ENCODE measurements at regions not wholly inside any gene's neighbourhood (a gene's known extent, or its start where the extent isn't known, plus 50 kb on each side); places are given as distances from the start of the nearest gene placed in this dataset.

GRCh38 chr20:39946053-39946810 is 742.8 kb downstream of the MAFB start:
- H3K36me3 ChIP-seq (replicated peaks in 1 of 2; ENCODE audit: control insufficient read depth in 1 of 2, insufficient read depth in 2 of 2, low read length in 2 of 2): no peaks in the 10 kb centered on the region
- no peak overlapping the region for H3K4me2 ChIP-seq (replicated peaks; ENCODE audit: extremely low read depth, low read length, poor library complexity, severe bottlenecking)
- no peaks in the 10 kb centered on the region for H3K36me3 Mint-ChIP-seq
- H4K20me1 ChIP-seq (ENCODE audit: insufficient read depth, low read length): no peaks in the 10 kb centered on the region
- intact Hi-C loops (cut with micrococcal nuclease): no loop called here
- H3K79me2 ChIP-seq (ENCODE audit: insufficient read depth, low read length): no peaks in the 10 kb centered on the region
- no peak overlapping the region for H2AFZ ChIP-seq (ENCODE audit: insufficient read depth, low read depth, low read length, poor library complexity, severe bottlenecking)
- no peak for DNase-seq
- H3K4me1 ChIP-seq (ENCODE audit: control insufficient read depth in 1 of 2, insufficient read depth in 2 of 2, low read length in 2 of 2): no peaks in the 10 kb centered on the region
- no peaks in the 10 kb centered on the region for H3K27me3 ChIP-seq (ENCODE audit: control insufficient read depth in 2 of 2, insufficient read depth in 2 of 2, low read length in 2 of 2)
- H3K27me3 Mint-ChIP-seq (ENCODE audit: low read depth in 3 of 3): no peaks in the 10 kb centered on the region
- no peak overlapping the region for H3K4me3 Mint-ChIP-seq
- no peak overlapping the region for H3K9ac ChIP-seq (ENCODE audit: insufficient read depth, low read length, poor library complexity, severe bottlenecking)
- peaks cover 0 to 3% (median 1%) of the 10 kb centered on the region in 7 donors for H3K9me3 Mint-ChIP-seq
- no peak overlapping the region for H3K27ac Mint-ChIP-seq
- no peak for TF ChIP-seq CTCF (IDR thresholded peaks at IDR 0.05)
- H3K9me3 ChIP-seq (replicated peaks in 1 of 2; ENCODE audit: control insufficient read depth in 1 of 2, insufficient read depth in 1 of 2, low read length in 2 of 2): no peaks in the 10 kb centered on the region
- H3K4me3 ChIP-seq (replicated peaks in 1 of 3; ENCODE audit: low read depth in 2 of 3, low read length in 3 of 3): no peak overlapping the region
- WGBS (ENCODE audit: insufficient coverage): 50% methylated on average over 2 of the region's 5 CpGs
- H3K27ac ChIP-seq (ENCODE audit: low read depth in 1 of 2, low read length in 2 of 2): no peak overlapping the region
- no peaks in the 10 kb centered on the region for H3K4me1 Mint-ChIP-seq

- Histone ChIP-seq H3K4me3 (replicated peaks in 1 of 3; ENCODE audit: low read depth in 2 of 3, low read length in 3 of 3) (no peak overlapping the region), H3K9ac (ENCODE audit: insufficient read depth, low read length, poor library complexity, severe bottlenecking) (no peak overlapping the region)
- H3K27ac Mint-ChIP-seq: no peak overlapping the region
Measured at GRCh38 chr20:39944861-39945260, 744.2 kb downstream of the MAFB start.

More at GRCh38 chr20:39944861-39945260, 744.2 kb downstream of the MAFB start:
- H4K20me1 ChIP-seq (ENCODE audit: insufficient read depth, low read length): no peaks in the 10 kb centered on the region
- no peaks in the 10 kb centered on the region for H3K79me2 ChIP-seq (ENCODE audit: insufficient read depth, low read length)
- no peak for TF ChIP-seq CTCF (IDR thresholded peaks at IDR 0.05)
- Mint-ChIP-seq H3K4me1 (no peaks in the 10 kb centered on the region), H3K27me3 (ENCODE audit: low read depth in 3 of 3) (no peaks in the 10 kb centered on the region), H3K36me3 (no peaks in the 10 kb centered on the region), H3K4me3 (no peak overlapping the region), H3K9me3 (peaks cover 0 to 3% (median 0%) of the 10 kb centered on the region in 7 donors)
- no peaks in the 10 kb centered on the region for H3K36me3 ChIP-seq (replicated peaks in 1 of 2; ENCODE audit: control insufficient read depth in 1 of 2, insufficient read depth in 2 of 2, low read length in 2 of 2)
- no peak overlapping the region for H2AFZ ChIP-seq (ENCODE audit: insufficient read depth, low read depth, low read length, poor library complexity, severe bottlenecking)
- H3K27me3 ChIP-seq (ENCODE audit: control insufficient read depth in 2 of 2, insufficient read depth in 2 of 2, low read length in 2 of 2): no peaks in the 10 kb centered on the region
- no peaks in the 10 kb centered on the region for H3K4me1 ChIP-seq (ENCODE audit: control insufficient read depth in 1 of 2, insufficient read depth in 2 of 2, low read length in 2 of 2)
- H3K9me3 ChIP-seq (replicated peaks in 1 of 2; ENCODE audit: control insufficient read depth in 1 of 2, insufficient read depth in 1 of 2, low read length in 2 of 2): no peaks in the 10 kb centered on the region
- intact Hi-C loops (cut with micrococcal nuclease): no loop called here
- no peak overlapping the region for H3K27ac ChIP-seq (ENCODE audit: low read depth in 1 of 2, low read length in 2 of 2)
- DNase-seq: no peak
- no peak overlapping the region for H3K4me2 ChIP-seq (replicated peaks; ENCODE audit: extremely low read depth, low read length, poor library complexity, severe bottlenecking)
